ENCODE measurements at regions not wholly inside any gene's neighbourhood (a gene's known extent, or its start where the extent isn't known, plus 50 kb on each side); places are given as distances from the start of the nearest gene placed in this dataset.

DNA sequence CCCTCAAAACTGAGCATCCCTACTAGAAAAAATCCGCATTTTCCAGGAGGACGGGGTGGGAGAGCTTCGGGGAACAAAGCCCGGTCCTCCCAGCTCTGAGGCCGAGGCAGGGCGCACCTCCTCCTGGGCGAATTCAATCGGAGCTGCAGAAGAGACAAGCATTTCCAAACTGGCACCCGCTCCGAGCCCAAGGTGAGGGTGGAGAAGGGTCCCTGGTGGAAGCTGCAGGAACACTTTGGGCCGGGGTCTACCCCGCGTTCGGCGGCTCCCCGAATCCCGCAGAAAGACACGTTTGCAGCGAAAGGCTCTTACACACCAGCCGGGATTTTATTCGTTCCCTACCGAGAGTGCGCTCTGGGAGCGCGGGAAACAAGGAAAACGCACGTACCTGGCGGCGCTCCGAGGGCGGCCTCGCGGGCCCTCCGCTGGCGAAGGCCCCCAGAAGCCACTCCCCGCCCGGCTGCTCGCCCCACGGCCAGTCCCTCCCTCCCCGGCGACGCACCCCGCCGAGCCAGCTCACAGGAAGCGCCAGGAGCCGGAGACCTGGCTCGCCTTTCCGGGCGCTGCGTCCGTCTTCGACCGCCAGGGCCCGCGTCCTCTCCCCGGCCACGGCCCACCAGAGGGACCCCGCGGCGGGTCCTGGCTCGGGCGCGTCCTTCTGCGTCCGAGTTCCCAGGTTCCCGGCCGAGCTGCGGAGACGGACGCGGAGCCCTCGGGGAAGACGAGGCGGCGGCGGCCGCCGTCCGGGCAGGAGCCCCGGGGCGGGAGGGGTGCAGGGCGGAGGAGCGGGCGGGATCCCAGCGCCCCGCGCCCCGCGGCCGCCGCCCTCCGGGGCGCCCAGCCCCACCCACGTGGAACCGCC, 49.8 kb upstream of the BAHCC1 start:
- H3K36me3 ChIP-seq (ENCODE audit: control insufficient read depth in 3 of 3, insufficient read depth in 3 of 3, low read length in 3 of 3): no peaks in the 10 kb centered on the region
- H3K9me3 ChIP-seq (ENCODE audit: control insufficient read depth in 3 of 3, low read length in 3 of 3): no peaks in the 10 kb centered on the region
- H3K4me1 ChIP-seq (ENCODE audit: control insufficient read depth in 3 of 3, insufficient read depth in 3 of 3, low read length in 3 of 3): peaks cover 16 to 53% (median 22%) of the 10 kb centered on the region in 3 donors
- peak overlapping the region; percentile 90 to 97 (median 94) for H3K9ac ChIP-seq (ENCODE audit: low read depth in 1 of 3, low read length in 3 of 3)
- H3K4me3 ChIP-seq (ENCODE audit: low read length in 3 of 3): peak overlapping the region; percentile 75 to 91 (median 82)
- peak overlapping the region; percentile 97 for H3K27ac ChIP-seq (ENCODE audit: low read depth, low read length)
- no peaks in the 10 kb centered on the region for H3K27me3 ChIP-seq (ENCODE audit: control insufficient read depth in 3 of 3, insufficient read depth in 3 of 3, low read length in 3 of 3)
